Karpas-422 (cell line): ENCODE measurements at regions not wholly inside any gene's neighbourhood (a gene's known extent, or its start where the extent isn't known, plus 50 kb on each side); places are given as distances from the start of the nearest gene placed in this dataset.
"Not testable (repeated sequence)": the region's sequence is repeated elsewhere in the genome, so short reads cannot be mapped to it uniquely, and the experiment has no call there.

Source experiments
- DNase-seq: peaks from one replicate; pipeline ENCODE4 v3.0.0-alpha.2; 2015
- H2AFZ ChIP-seq: fragments of 200-600 bp; sonication (generic); 2 replicates; pipeline ENCODE4 v1.6.1; 2014; ENCODE audit warnings: antibody characterized with exemption, low read length, mixed read lengths
- H3K27ac ChIP-seq: fragments of 200-600 bp; sonication (generic); 2 replicates; pipeline ENCODE4 v1.5.1; 2014; ENCODE audit warnings: mild to moderate bottlenecking, low read length, moderate library complexity
- H3K27me3 ChIP-seq: fragments of 200-600 bp; sonication (generic); 2 replicates; pipeline ENCODE4 v1.6.1; 2014; ENCODE audit warnings: low read length, mixed read lengths
- H3K36me3 ChIP-seq: fragments of 200-600 bp; sonication (generic); 2 replicates; pipeline ENCODE4 v1.6.1; 2014; ENCODE audit warnings: low read length, mixed read lengths; ENCODE audit not compliant: insufficient read depth
- H3K4me1 ChIP-seq: fragments of 200-600 bp; sonication (generic); 2 replicates; pipeline ENCODE4 v1.6.1; 2014; ENCODE audit warnings: mild to moderate bottlenecking, low read length, mixed read lengths
- H3K4me2 ChIP-seq: fragments of 200-600 bp; sonication (generic); 2 replicates; pipeline ENCODE4 v1.6.1; 2014; ENCODE audit warnings: low read length, low read depth, mild to moderate bottlenecking; ENCODE audit not compliant: poor library complexity, severe bottlenecking
- H3K4me3 ChIP-seq: fragments of 200-600 bp; sonication (generic); 2 replicates; pipeline ENCODE4 v1.5.1; 2014; ENCODE audit warnings: mild to moderate bottlenecking, antibody characterized with exemption, low read length, mixed read lengths
- H3K79me2 ChIP-seq: fragments of 200-600 bp; sonication (generic); 2 replicates; pipeline ENCODE4 v1.6.1; 2014; ENCODE audit warnings: mild to moderate bottlenecking, low read length, mixed read lengths
- H3K9ac ChIP-seq: fragments of 200-600 bp; sonication (generic); 2 replicates; pipeline ENCODE4 v1.6.0; 2014; ENCODE audit warnings: low read length
- H3K9me2 ChIP-seq: fragments of 200-600 bp; sonication (generic), shearing (Covaris generic); replicated peaks from 2 replicates; pipeline ENCODE4 v1.6.0; 2014; ENCODE audit warnings: mild to moderate bottlenecking, low read length, moderate library complexity; ENCODE audit not compliant: insufficient read depth
- H3K9me3 ChIP-seq: fragments of 300-700, 200-600 bp; sonication (generic); 2 replicates; pipeline ENCODE4 v1.6.1; 2014; ENCODE audit warnings: low read length, mixed read lengths
- H4K20me1 ChIP-seq: fragments of 200-600 bp; sonication (generic); 2 replicates; pipeline ENCODE4 v1.6.1; 2014; ENCODE audit warnings: mild to moderate bottlenecking, antibody characterized with exemption, low read length, low read depth; ENCODE audit not compliant: insufficient read depth

DNA sequence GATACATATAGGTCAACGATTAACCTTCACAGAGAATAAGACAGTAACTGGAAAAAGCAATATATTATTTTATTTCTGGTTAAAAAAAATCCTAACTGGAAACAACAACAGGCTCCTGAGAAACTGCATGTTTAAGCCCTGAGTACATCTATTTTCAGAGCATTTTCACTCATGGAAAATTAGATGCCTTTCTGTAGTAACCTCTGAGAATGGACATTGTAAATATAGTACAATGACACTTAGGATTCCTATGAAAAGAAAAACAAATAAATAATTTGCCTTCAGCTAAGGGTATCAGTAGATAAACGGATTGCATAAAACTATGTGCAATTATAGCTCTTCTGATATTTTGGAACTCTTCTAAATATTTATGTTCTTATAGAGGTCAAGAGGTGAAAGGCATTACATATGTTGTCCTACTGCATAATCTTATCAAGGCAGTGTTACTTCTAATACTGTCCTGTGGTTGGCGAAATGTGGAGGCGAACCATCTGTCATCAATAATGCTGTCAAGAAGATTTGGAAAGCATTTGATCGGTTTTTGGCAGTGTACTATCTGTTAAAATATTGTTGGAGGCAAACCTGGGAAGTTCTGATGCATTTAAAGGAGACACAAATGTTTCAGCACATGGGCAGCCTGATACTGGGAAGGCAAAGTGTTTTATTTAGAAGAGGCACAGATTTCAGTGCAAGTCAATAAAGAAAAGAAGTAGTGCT lies 381.8 kb downstream of the BTG1 start:
- Histone ChIP-seq H2AFZ (no peak overlapping the region), H3K9me2 (no peaks in the 10 kb centered on the region), H3K27me3 (no peaks in the 10 kb centered on the region), H3K9ac (no peak overlapping the region), H3K79me2 (no peaks in the 10 kb centered on the region), H3K9me3 (no peaks in the 10 kb centered on the region), H3K4me2 (no peak overlapping the region), H3K4me1 (no peaks in the 10 kb centered on the region), H3K4me3 (no peak overlapping the region), H3K27ac (no peak overlapping the region), H4K20me1 (no peaks in the 10 kb centered on the region), H3K36me3 (no peaks in the 10 kb centered on the region)
- no peak for DNase-seq

DNA sequence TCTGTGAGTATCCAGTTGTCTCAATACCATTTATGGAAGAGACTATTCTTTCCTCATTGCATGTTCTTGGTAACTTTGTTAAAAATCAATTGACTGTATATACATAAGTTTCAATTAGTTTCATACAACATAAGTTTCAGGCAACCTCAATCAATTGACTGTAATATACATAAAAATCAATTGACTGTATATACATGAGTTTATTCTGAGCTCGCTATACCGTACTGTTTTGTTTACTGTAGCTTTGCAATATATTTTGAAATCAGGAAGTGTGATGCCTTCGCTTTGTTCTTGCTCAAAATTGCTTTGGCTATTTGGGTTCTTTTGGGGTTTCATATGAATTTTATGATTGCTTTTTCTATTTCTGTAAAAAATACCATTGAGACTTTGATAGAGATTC lies 392.0 kb downstream of the BTG1 start:
- Histone ChIP-seq H3K27me3 (no peaks in the 10 kb centered on the region), H2AFZ (no peak overlapping the region), H3K9me3 (no peaks in the 10 kb centered on the region), H3K4me2 (no peak overlapping the region), H3K27ac (no peak overlapping the region), H3K9ac (no peak overlapping the region), H3K4me3 (no peak overlapping the region), H4K20me1 (no peaks in the 10 kb centered on the region), H3K4me1 (no peaks in the 10 kb centered on the region), H3K79me2 (no peaks in the 10 kb centered on the region), H3K36me3 (no peaks in the 10 kb centered on the region), H3K9me2 (no peaks in the 10 kb centered on the region)
- no peak for DNase-seq

DNA sequence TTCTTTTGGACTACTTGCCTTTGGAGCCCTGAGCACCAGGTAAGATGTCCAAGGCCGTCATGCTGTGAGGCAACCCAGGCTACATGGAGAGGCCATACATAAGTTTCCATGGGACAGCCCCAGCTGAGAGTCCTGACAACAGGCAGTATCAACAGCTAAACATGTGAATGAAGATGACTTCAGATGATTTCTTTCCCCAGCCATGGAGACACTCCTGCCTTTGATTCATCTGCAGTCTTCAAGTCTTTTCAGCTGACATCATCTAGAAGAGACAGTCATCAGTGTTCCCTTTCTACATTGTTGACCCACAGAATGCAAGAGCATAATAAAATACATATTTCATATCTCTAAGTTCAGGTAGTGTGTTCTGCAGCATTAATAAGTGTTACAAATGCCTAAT lies 398.7 kb downstream of the BTG1 start:
- no peak overlapping the region for H2AFZ ChIP-seq
- no peaks in the 10 kb centered on the region for H3K9me3 ChIP-seq
- no peaks in the 10 kb centered on the region for H3K36me3 ChIP-seq
- H3K27me3 ChIP-seq, result no peaks in the 10 kb centered on the region
- no peaks in the 10 kb centered on the region for H4K20me1 ChIP-seq
- no peaks in the 10 kb centered on the region for H3K79me2 ChIP-seq
- H3K9me2 ChIP-seq, result no peaks in the 10 kb centered on the region
- no peak overlapping the region for H3K4me2 ChIP-seq
- no peaks in the 10 kb centered on the region for H3K4me1 ChIP-seq
- H3K9ac ChIP-seq, result no peak overlapping the region
- no peak for DNase-seq
- H3K27ac ChIP-seq, result no peak overlapping the region
- H3K4me3 ChIP-seq, result no peak overlapping the region

DNA sequence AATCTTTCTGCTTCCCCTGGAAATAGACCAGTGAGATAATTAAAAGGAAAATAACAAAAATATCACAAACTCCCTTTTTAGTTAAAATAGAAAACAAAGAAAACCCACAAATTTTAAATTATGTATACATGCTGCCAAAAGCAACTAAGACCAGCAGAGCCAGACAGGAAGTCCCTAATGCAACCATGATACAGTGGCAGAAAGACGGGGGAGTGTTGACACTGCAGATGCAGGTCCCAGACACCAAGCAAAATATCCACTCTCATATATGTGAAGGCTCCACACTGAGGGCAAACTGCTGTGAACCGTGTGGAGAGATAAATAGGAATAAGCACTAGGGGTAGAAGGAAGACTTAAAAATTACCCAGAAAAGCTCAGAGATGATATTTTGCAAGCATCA lies 401.0 kb downstream of the BTG1 start:
- H3K9me3 ChIP-seq, result no peaks in the 10 kb centered on the region
- H2AFZ ChIP-seq, result no peak overlapping the region
- H3K4me3 ChIP-seq, result no peak overlapping the region
- DNase-seq, result no peak
- H3K36me3 ChIP-seq, result no peaks in the 10 kb centered on the region
- H3K9ac ChIP-seq, result no peak overlapping the region
- H3K27me3 ChIP-seq, result no peaks in the 10 kb centered on the region
- no peaks in the 10 kb centered on the region for H3K4me1 ChIP-seq
- no peaks in the 10 kb centered on the region for H3K9me2 ChIP-seq
- H3K27ac ChIP-seq, result no peak overlapping the region
- no peaks in the 10 kb centered on the region for H4K20me1 ChIP-seq
- no peak overlapping the region for H3K4me2 ChIP-seq
- no peaks in the 10 kb centered on the region for H3K79me2 ChIP-seq

DNA sequence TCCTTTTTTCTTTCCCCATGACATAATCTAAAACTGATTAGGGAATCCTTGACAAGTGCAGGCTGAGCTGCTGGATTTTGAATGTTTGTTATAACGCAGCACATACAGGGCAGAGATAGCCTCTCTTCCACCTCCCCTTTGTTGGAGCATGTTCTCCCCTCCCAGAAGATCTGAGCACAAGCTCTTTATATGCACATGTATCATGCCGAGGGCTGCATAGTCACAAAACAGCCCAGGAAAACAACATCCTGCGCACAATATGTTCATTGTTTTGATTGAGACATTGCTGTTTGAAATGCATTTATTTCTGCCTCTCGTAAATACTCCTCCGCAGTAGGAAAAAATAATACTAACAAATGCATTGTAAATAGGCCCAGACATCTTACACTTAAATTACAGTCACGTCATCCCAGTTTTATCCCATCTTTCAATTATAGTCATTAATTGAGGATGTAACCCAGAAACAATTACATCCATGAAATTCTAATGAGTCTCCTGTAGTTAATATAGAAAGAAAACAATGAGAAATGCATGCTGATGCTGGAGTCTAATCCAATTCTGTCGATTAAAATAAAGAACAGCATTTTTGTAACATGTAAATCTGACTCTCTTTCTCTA lies 401.8 kb downstream of the BTG1 start:
- no peak for DNase-seq
- Histone ChIP-seq H3K9ac (no peak overlapping the region), H3K4me1 (no peaks in the 10 kb centered on the region), H3K4me3 (no peak overlapping the region), H3K9me2 (no peaks in the 10 kb centered on the region), H3K79me2 (no peaks in the 10 kb centered on the region), H3K27me3 (no peaks in the 10 kb centered on the region), H4K20me1 (no peaks in the 10 kb centered on the region), H3K9me3 (no peaks in the 10 kb centered on the region), H3K36me3 (no peaks in the 10 kb centered on the region), H2AFZ (no peak overlapping the region), H3K4me2 (no peak overlapping the region), H3K27ac (no peak overlapping the region)

DNA sequence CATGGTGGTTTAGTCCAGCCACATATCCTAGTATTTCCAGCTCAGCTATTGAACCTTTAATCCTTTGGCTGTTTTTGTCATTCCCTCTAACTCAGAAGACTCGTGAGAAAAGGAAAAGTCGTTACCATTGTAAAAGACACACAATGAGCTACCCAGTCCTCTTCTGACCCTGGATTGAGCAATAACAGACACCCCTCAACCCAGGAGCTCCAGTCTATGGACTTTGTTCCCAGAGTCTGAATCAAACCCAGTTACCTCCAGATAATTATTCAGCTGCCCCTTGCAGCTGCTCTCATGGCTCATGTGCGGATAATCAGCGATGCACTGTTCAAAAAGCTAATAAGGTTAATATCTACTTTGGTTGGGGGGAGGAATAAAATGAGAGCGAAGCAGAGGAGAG lies 402.4 kb downstream of the BTG1 start:
- Histone ChIP-seq H3K9me2 (no peaks in the 10 kb centered on the region), H3K4me1 (no peaks in the 10 kb centered on the region), H4K20me1 (no peaks in the 10 kb centered on the region), H3K79me2 (no peaks in the 10 kb centered on the region), H3K9ac (no peak overlapping the region), H3K4me2 (no peak overlapping the region), H3K9me3 (no peaks in the 10 kb centered on the region), H3K27ac (no peak overlapping the region), H3K36me3 (no peaks in the 10 kb centered on the region), H3K4me3 (no peak overlapping the region), H3K27me3 (no peaks in the 10 kb centered on the region), H2AFZ (no peak overlapping the region)
- no peak for DNase-seq

DNA sequence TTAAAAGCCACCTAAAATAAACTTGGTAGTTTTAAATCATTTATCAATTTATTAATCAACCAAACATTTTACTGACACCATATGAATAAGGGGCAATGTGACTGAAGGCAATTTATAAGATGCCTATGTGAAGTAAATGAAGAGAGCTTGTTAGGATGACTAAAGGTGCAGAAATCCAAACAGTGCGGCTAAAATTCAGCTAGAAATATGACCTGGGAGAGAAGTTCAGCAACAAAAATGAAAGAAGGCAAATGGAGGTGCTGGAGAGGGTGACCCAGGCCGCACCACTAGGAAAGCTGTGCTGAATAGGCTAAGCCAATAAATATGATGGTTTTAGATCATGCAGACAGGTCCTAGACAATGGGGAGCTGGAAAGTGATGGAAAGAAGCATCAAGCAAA lies 403.7 kb downstream of the BTG1 start:
- Histone ChIP-seq H3K9ac (no peak overlapping the region), H3K9me3 (no peaks in the 10 kb centered on the region), H3K4me3 (no peak overlapping the region), H3K79me2 (no peaks in the 10 kb centered on the region), H3K36me3 (no peaks in the 10 kb centered on the region), H3K27me3 (no peaks in the 10 kb centered on the region), H3K4me2 (no peak overlapping the region), H3K4me1 (no peaks in the 10 kb centered on the region), H4K20me1 (no peaks in the 10 kb centered on the region), H2AFZ (no peak overlapping the region), H3K27ac (no peak overlapping the region), H3K9me2 (no peaks in the 10 kb centered on the region)
- no peak for DNase-seq

DNA sequence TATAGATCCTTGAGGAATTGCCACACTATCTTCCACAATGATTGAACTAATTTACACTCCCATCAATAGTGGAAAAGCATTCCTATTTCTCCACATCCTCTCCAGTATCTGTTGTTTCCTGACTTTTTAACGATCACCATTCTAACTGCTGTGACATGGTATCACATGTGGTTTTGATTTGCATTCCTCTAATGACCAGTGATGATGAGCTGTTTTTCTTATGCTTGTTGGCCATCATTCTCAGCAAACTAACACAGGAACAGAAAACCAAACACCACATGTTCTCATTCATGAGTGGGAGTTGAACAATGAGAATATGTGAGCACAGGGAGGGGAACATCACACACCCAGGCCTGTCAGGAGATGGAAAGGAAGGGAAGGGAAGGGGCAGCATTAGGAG lies 411.8 kb downstream of the BTG1 start:
- H3K4me3 ChIP-seq, H3K9me2 ChIP-seq, H3K9ac ChIP-seq, H3K4me1 ChIP-seq, H3K79me2 ChIP-seq, H4K20me1 ChIP-seq, H3K36me3 ChIP-seq, DNase-seq, H3K27me3 ChIP-seq, H3K9me3 ChIP-seq, H3K27ac ChIP-seq, H3K4me2 ChIP-seq, H2AFZ ChIP-seq: not testable (repeated sequence)
